Mucosa of descending colon (tissue), 3 donors: ENCODE measurements at regions not wholly inside any gene's neighbourhood (a gene's known extent, or its start where the extent isn't known, plus 50 kb on each side); places are given as distances from the start of the nearest gene placed in this dataset.

Experiments used
- ATAC-seq: fragments of 200-7000 bp; cut with Tn5 transposase; one replicate; pipeline ENCODE4 v1.9.1; 2020; ENCODE audit warnings: mild to moderate bottlenecking, moderate library complexity
- DNase-seq, 3 donors: peaks; one replicate each; pipeline ENCODE4 v3.0.0-alpha.2; 2020
- H3K36me3 ChIP-seq: fragments of 200-600 bp; one replicate; pipeline ENCODE4 v1.8.0; 2021; ENCODE audit warnings: low read depth, mild to moderate bottlenecking
- H3K4me1 ChIP-seq: fragments of 200-600 bp; one replicate; pipeline ENCODE4 v1.8.0; 2021; ENCODE audit warnings: low read depth, mild to moderate bottlenecking
- H3K4me3 ChIP-seq: fragments of 200-600 bp; one replicate; pipeline ENCODE4 v1.8.0; 2021; ENCODE audit warnings: mild to moderate bottlenecking
- H3K9me3 ChIP-seq: fragments of 200-600 bp; one replicate; pipeline ENCODE4 v1.8.0; 2021; ENCODE audit warnings: mild to moderate bottlenecking
- CTCF ChIP-seq: fragments of 200-600 bp; IDR thresholded peaks from one replicate; pipeline ENCODE4 v1.8.0; 2022; ENCODE audit warnings: antibody characterized with exemption, mild to moderate bottlenecking
- intact Hi-C, 2 donors: fragments of 100-400 bp; cut with DNase I in 1 of 2; cut with micrococcal nuclease in 1 of 2; formaldehyde crosslinking; loops; one replicate each; pipeline versions ENCODE4 v1.11.0 to v1.11.1; 2022; cut with DNase I, micrococcal nuclease
- donor health status: DM: no; HTN: no; CAD: no; lungs with moderate emphysema.
- donor health status: DM: no; HTN: no; CAD: no.
- donor health status: DM: no; HTN: yes; CAD: no.

- ATAC-seq (no peak), DNase-seq (no peak)
- H3K4me1 ChIP-seq: no peaks in the 10 kb centered on the region
- H3K36me3 ChIP-seq: no peaks in the 10 kb centered on the region
- no peaks in the 10 kb centered on the region for H3K9me3 ChIP-seq
- intact Hi-C loops: no loop called here
- TF ChIP-seq CTCF: no peak
- no peak overlapping the region for H3K4me3 ChIP-seq
Measured at GRCh38 chr5:60514152-60514551, 185.8 kb downstream of the DEPDC1B start.

GRCh38 chr5:60512117-60512516, 187.8 kb downstream of the DEPDC1B start:
- ATAC-seq (no peak), DNase-seq (no peak)
- H3K4me3 ChIP-seq: no peak overlapping the region
- H3K9me3 ChIP-seq: no peaks in the 10 kb centered on the region
- no peaks in the 10 kb centered on the region for H3K36me3 ChIP-seq
- TF ChIP-seq CTCF: no peak
- intact Hi-C loops: no loop called here
- no peaks in the 10 kb centered on the region for H3K4me1 ChIP-seq

- Histone ChIP-seq H3K36me3 (no peaks in the 10 kb centered on the region), H3K4me1 (no peaks in the 10 kb centered on the region), H3K9me3 (no peaks in the 10 kb centered on the region), H3K4me3 (no peak overlapping the region)
- DNase-seq: no peak
- no peak for TF ChIP-seq CTCF
- no peak for ATAC-seq
- intact Hi-C loops: no loop called here
Measured at GRCh38 chr5:60510663-60511062, 189.3 kb downstream of the DEPDC1B start.

GRCh38 chr5:60510049-60510448, 189.9 kb downstream of the DEPDC1B start:
- no peaks in the 10 kb centered on the region for H3K4me1 ChIP-seq
- H3K4me3 ChIP-seq: no peak overlapping the region
- intact Hi-C loops: no loop called here
- DNase-seq (no peak), ATAC-seq (no peak)
- TF ChIP-seq CTCF: no peak
- no peaks in the 10 kb centered on the region for H3K36me3 ChIP-seq
- no peaks in the 10 kb centered on the region for H3K9me3 ChIP-seq

- DNase-seq (no peak), ATAC-seq (no peak)
- H3K36me3 ChIP-seq: no peaks in the 10 kb centered on the region
- no peak overlapping the region for H3K4me3 ChIP-seq
- H3K9me3 ChIP-seq: no peaks in the 10 kb centered on the region
- no peaks in the 10 kb centered on the region for H3K4me1 ChIP-seq
- intact Hi-C loops: no loop called here
- no peak for TF ChIP-seq CTCF
Measured at GRCh38 chr5:60509519-60509918, 190.4 kb downstream of the DEPDC1B start.

GRCh38 chr5:60507687-60508086, 192.3 kb downstream of the DEPDC1B start:
- intact Hi-C loops: no loop called here
- DNase-seq (no peak), ATAC-seq (no peak)
- H3K4me3 ChIP-seq: no peak overlapping the region
- H3K36me3 ChIP-seq: no peaks in the 10 kb centered on the region
- H3K4me1 ChIP-seq: no peaks in the 10 kb centered on the region
- H3K9me3 ChIP-seq: no peaks in the 10 kb centered on the region
- no peak for TF ChIP-seq CTCF
